NK-92 treated with Interleukin-12 subunit alpha and Interleukin-12 subunit beta, amount 100 ng/mL, for 24 hours (cell line): ENCODE measurements at regions not wholly inside any gene's neighbourhood (a gene's known extent, or its start where the extent isn't known, plus 50 kb on each side); places are given as distances from the start of the nearest gene placed in this dataset.
"Not testable (repeated sequence)": the region's sequence is repeated elsewhere in the genome, so short reads cannot be mapped to it uniquely, and the experiment has no call there.

Experiments used
- DNase-seq: peaks from one replicate; lab custom pipeline; 2025; lab: John Stamatoyannopoulos, UW

GRCh38 chr4:164318350-164318749, 435.6 kb upstream of the SMIM31 start:
- DNase-seq, result no peak

- DNase-seq, result no peak
These were observed 434.2 kb upstream of the SMIM31 start for GRCh38 chr4:164319688-164320087.

- DNase-seq, result no peak
These were observed 433.1 kb upstream of the SMIM31 start for GRCh38 chr4:164320847-164321246.

GRCh38 chr4:164326056-164326455, 427.9 kb upstream of the SMIM31 start:
- DNase-seq, result no peak

GRCh38 chr4:164337219-164337944, 416.5 kb upstream of the SMIM31 start:
- DNase-seq, result no peak

- DNase-seq, result no peak
These were observed 410.4 kb upstream of the SMIM31 start for GRCh38 chr4:164343472-164343976.

GRCh38 chr4:164345756-164346155, 408.2 kb upstream of the SMIM31 start:
- no peak for DNase-seq

GRCh38 chr4:164350061-164350460, 403.9 kb upstream of the SMIM31 start:
- DNase-seq, result no peak

GRCh38 chr4:164350716-164351115, 403.2 kb upstream of the SMIM31 start:
- DNase-seq, result not testable (repeated sequence)

- no peak for DNase-seq
These were observed 396.0 kb upstream of the SMIM31 start for GRCh38 chr4:164357957-164358356.

GRCh38 chr4:164358400-164358799, 395.5 kb upstream of the SMIM31 start:
- no peak for DNase-seq

GRCh38 chr4:164359881-164360280, 394.1 kb upstream of the SMIM31 start:
- DNase-seq, result no peak

GRCh38 chr4:164368894-164369293, 385.0 kb upstream of the SMIM31 start:
- DNase-seq, result no peak

- DNase-seq, result no peak
These were observed 380.9 kb upstream of the SMIM31 start for GRCh38 chr4:164373021-164373420.

GRCh38 chr4:164377277-164377676, 376.7 kb upstream of the SMIM31 start:
- no peak for DNase-seq

GRCh38 chr4:164378361-164378760, 375.6 kb upstream of the SMIM31 start:
- no peak for DNase-seq

GRCh38 chr4:164379694-164380093, 374.2 kb upstream of the SMIM31 start:
- DNase-seq, result no peak

- no peak for DNase-seq
These were observed 372.1 kb upstream of the SMIM31 start for GRCh38 chr4:164381859-164382258.

GRCh38 chr4:164383058-164383357, 370.9 kb upstream of the SMIM31 start:
- DNase-seq, result no peak

- no peak for DNase-seq
These were observed 370.3 kb upstream of the SMIM31 start for GRCh38 chr4:164383358-164384220.

GRCh38 chr4:164384416-164384815, 369.5 kb upstream of the SMIM31 start:
- no peak for DNase-seq

GRCh38 chr4:164396439-164396838, 357.5 kb upstream of the SMIM31 start:
- DNase-seq, result no peak

GRCh38 chr4:164402554-164402953, 351.4 kb upstream of the SMIM31 start:
- no peak for DNase-seq
